Adrenal gland (tissue), 9 donors: ENCODE measurements at regions not wholly inside any gene's neighbourhood (a gene's known extent, or its start where the extent isn't known, plus 50 kb on each side); places are given as distances from the start of the nearest gene placed in this dataset.

ENCODE experiments used
- DNase-seq, 7 donors: peaks; one replicate each; pipeline ENCODE4 v3.0.0-alpha.2; 2019 to 2020
- H3K27ac ChIP-seq, 5 donors: fragments of 200-600 bp; sonication (generic) in 4 of 5; 1 replicate in 3 of 5; 2 replicates in 2 of 5; pipeline versions ENCODE4 v1.5.1 to v1.8.0; 2016 to 2020; ENCODE audit warnings: mild to moderate bottlenecking in 1 of 5
- H3K27me3 ChIP-seq: fragments of 200-600 bp; 2 replicates; pipeline ENCODE4 v1.8.0; 2021
- H3K36me3 ChIP-seq, 2 donors: fragments of 200-600 bp; replicated peaks in 1 of 2; 1 replicate in 1 of 2; 2 replicates in 1 of 2; pipeline versions ENCODE4 v1.5.1 to v1.8.0; 2018 to 2022
- H3K4me1 ChIP-seq, 2 donors: fragments of 200-600 bp; replicated peaks in 1 of 2; 1 replicate in 1 of 2; 2 replicates in 1 of 2; pipeline versions ENCODE4 v1.5.1 to v1.8.0; 2018 to 2021
- H3K4me3 ChIP-seq, 4 donors: fragments of 200-600 bp; sonication (generic) in 3 of 4; one replicate each; pipeline ENCODE4 v1.5.1; 2016 to 2018
- H3K9me3 ChIP-seq, 3 donors: fragments of 200-600 bp; sonication (generic) in 1 of 3; replicated peaks in 1 of 3; 1 replicate in 2 of 3; 2 replicates in 1 of 3; pipeline versions ENCODE4 v1.5.1 to v1.8.0; 2016 to 2021
- CTCF ChIP-seq, 6 experiments: fragments of 450-650 bp in 4 of 6; fragments of 200-600 bp in 2 of 6; sonication (generic) in 1 of 6; IDR thresholded peaks; 1 replicate in 5 of 6; 2 replicates in 1 of 6; pipeline versions ENCODE4 v1.5.1 to v1.8.0; 2016 to 2021; ENCODE audit warnings: antibody characterized with exemption in 6 of 6, mild to moderate bottlenecking in 2 of 6, moderate library complexity in 1 of 6
- POLR2A ChIP-seq, 2 donors: fragments of 450-650 bp; IDR thresholded peaks; one replicate each; pipeline ENCODE4 v1.6.1; 2017; ENCODE audit warnings: antibody characterized with exemption in 2 of 2, mild to moderate bottlenecking in 2 of 2, moderate library complexity in 1 of 2
- WGBS, 4 donors: extraction: QIAGEN DNeasy Blood & Tissue Kit in 2 of 4; methylation state at CpG; one replicate each; pipeline versions ENCODE4 v1.1.5 to v1.1.7; 2013 to 2017; 5-methylcytosine and 5-hydroxymethylcytosine counted together
- intact Hi-C, 2 donors: fragments of 100-400 bp; cut with DNase I; formaldehyde crosslinking; loops; one replicate each; pipeline versions ENCODE4 v1.14.1 to v1.15.0; 2022 to 2023
- donor health status: healthy with polysubstance abuse.
- donor health status: Bipolar disorder and iron deficiency.
- donor health status: DM: yes; HTN: yes; CAD: no.
- donor health status: DM: no; HTN: no; CAD: no.
- donor health status: DM: no; HTN: no; CAD: no.

GRCh38 chr16:73337373-73338296 lies 289.7 kb upstream of the ZFHX3 start:
- Histone ChIP-seq H3K36me3 (no peaks in the 10 kb centered on the region), H3K4me3 (no peak overlapping the region), H3K27me3 (no peaks in the 10 kb centered on the region), H3K9me3 (no peaks in the 10 kb centered on the region), H3K4me1 (no peaks in the 10 kb centered on the region), H3K27ac (no peak overlapping the region)
- TF ChIP-seq CTCF (IDR thresholded peaks at IDR 0.05), result no peak
- 62 to 85% (median 69%) methylated on average over 11 of the region's 11 CpGs for WGBS, 4 donors
- DNase-seq, result peak in 1 of 7 donors; percentile 16
- intact Hi-C loops, result no loop called here

- intact Hi-C loops, result no loop called here
- Histone ChIP-seq H3K4me1 (no peaks in the 10 kb centered on the region), H3K27me3 (no peaks in the 10 kb centered on the region), H3K27ac (no peak overlapping the region), H3K36me3 (no peaks in the 10 kb centered on the region), H3K9me3 (no peaks in the 10 kb centered on the region), H3K4me3 (no peak overlapping the region)
- TF ChIP-seq POLR2A (IDR thresholded peaks at IDR 0.05) (no peak), CTCF (IDR thresholded peaks at IDR 0.05) (no peak)
- no peak for DNase-seq
- 78 to 89% (median 84%) methylated on average over 16 of the region's 16 CpGs for WGBS, 4 donors
Measured at GRCh38 chr16:73329358-73330286, 281.7 kb upstream of the ZFHX3 start.

GRCh38 chr16:73326770-73327470 lies 279.0 kb upstream of the ZFHX3 start:
- intact Hi-C loops, result no loop called here
- no peak for TF ChIP-seq POLR2A (IDR thresholded peaks at IDR 0.05)
- no peak for TF ChIP-seq CTCF (IDR thresholded peaks at IDR 0.05)
- no peaks in the 10 kb centered on the region for H3K9me3 ChIP-seq
- no peaks in the 10 kb centered on the region for H3K4me1 ChIP-seq
- WGBS, 4 donors, result 63 to 78% (median 71%) methylated on average over 5 of the region's 5 CpGs
- H3K4me3 ChIP-seq, result no peak overlapping the region
- H3K27me3 ChIP-seq, result no peaks in the 10 kb centered on the region
- H3K27ac ChIP-seq, result no peak overlapping the region
- H3K36me3 ChIP-seq, result no peaks in the 10 kb centered on the region
- DNase-seq, result no peak

- no peak overlapping the region for H3K4me3 ChIP-seq
- no peak for TF ChIP-seq CTCF (IDR thresholded peaks at IDR 0.05)
- no peak for TF ChIP-seq POLR2A (IDR thresholded peaks at IDR 0.05)
- no peak for DNase-seq
- WGBS, 4 donors, result 81 to 89% (median 88%) methylated on average over 7 of the region's 7 CpGs
- H3K36me3 ChIP-seq, result no peaks in the 10 kb centered on the region
- intact Hi-C loops, result no loop called here
- no peaks in the 10 kb centered on the region for H3K27me3 ChIP-seq
- H3K4me1 ChIP-seq, result no peaks in the 10 kb centered on the region
- no peak overlapping the region for H3K27ac ChIP-seq
- H3K9me3 ChIP-seq, result no peaks in the 10 kb centered on the region
Measured at GRCh38 chr16:73326221-73326620, 278.3 kb upstream of the ZFHX3 start.
